ENCODE measurements at regions not wholly inside any gene's neighbourhood (a gene's known extent, or its start where the extent isn't known, plus 50 kb on each side); places are given as distances from the start of the nearest gene placed in this dataset.

DNA sequence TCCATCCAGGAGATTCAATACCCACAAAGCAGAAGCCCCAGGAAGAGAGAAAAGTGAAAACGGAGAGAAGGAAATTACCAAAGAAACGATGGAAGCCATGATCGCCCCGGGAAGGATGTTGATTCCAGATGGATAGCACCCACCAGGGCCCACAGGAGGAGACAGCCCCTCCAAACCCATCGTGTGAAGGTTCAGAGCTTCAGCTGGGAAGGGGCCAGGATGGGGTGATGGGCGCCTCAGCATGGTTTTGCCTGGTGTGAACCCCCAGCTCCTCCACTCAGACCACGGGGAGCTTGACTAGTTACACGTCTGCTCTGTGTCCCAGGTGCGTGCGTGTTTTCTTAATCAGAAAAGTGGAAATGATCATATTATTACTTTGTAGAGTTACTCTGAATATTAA, 264.5 kb downstream of the EIPR1 start:
- peaks cover 0 to 4% of the 10 kb centered on the region in 2 experiments; a peak in 3 of 5 replicates for H3K4me1 ChIP-seq (replicated peaks in 1 of 2; ENCODE audit: control insufficient read depth in 2 of 2, insufficient read depth in 2 of 2, low read length in 2 of 2)
- no peaks in the 10 kb centered on the region for H3K36me3 ChIP-seq (ENCODE audit: control insufficient read depth, insufficient read depth, low read length)
- POLR2A ChIA-PET = no interaction called here
- DNase-seq (ENCODE audit: extremely low read depth in 1 of 4, low spot score in 3 of 4) (no peak), ATAC-seq (no peak), FAIRE-seq (no peak)
- no TSS peak for BruUV-seq (replicated peaks)
- intact Hi-C loops (cut with micrococcal nuclease) = no loop called here
- H3K27ac ChIP-seq (ENCODE audit: extremely low read depth, low read depth, low read length) = no peak overlapping the region
- no peaks in the 10 kb centered on the region for H3K9me1 ChIP-seq (ENCODE audit: control insufficient read depth, insufficient read depth, low read length)
- H2AFZ ChIP-seq (ENCODE audit: low read depth, low read length) = no peak overlapping the region
- CTCF ChIA-PET (ENCODE audit: low intra/inter-chr PET ratio) = no interaction called here
- H3K4me3 ChIP-seq = no peak overlapping the region
- in situ Hi-C loops (cut with MboI) = no loop called here
- no peak overlapping the region for H3K9ac ChIP-seq (ENCODE audit: insufficient read depth in 1 of 2, low read depth in 2 of 2, low read length in 2 of 2)
- H3K27me3 ChIP-seq (ENCODE audit: control insufficient read depth in 2 of 2, insufficient read depth in 2 of 2, low read length in 2 of 2) = peaks cover 22 to 72% of the 10 kb centered on the region in 2 experiments
- WGBS (ENCODE audit: insufficient coverage, low coverage, missing lambda C conversion rate) = 0% methylated on average over 9 of the region's 10 CpGs
- H3K4me2 ChIP-seq (ENCODE audit: insufficient read depth, low read length) = no peak overlapping the region
- peaks cover 7% of the 10 kb centered on the region; the same call in 1 of the 2 replicates for H3K9me3 ChIP-seq (replicated peaks; ENCODE audit: control insufficient read depth, insufficient read depth, low read depth, low read length)
- H3K79me2 ChIP-seq (ENCODE audit: control insufficient read depth, insufficient read depth, low read length) = no peaks in the 10 kb centered on the region
- peaks cover 3% of the 10 kb centered on the region; the same call in 1 of the 2 replicates for H4K20me1 ChIP-seq (replicated peaks; ENCODE audit: control insufficient read depth, insufficient read depth, low read length)
- no peak for TF ChIP-seq PTTG1 (tag; IDR thresholded peaks at IDR 0.05; ENCODE audit: low read depth)
- TF ChIP-seq CAMTA2 (CRISPR knock-in tag; conservative IDR thresholded peaks at IDR 0.05) = no peak
- TF ChIP-seq CHCHD3 (CRISPR knock-in tag; IDR thresholded peaks at IDR 0.05) = no peak
- TF ChIP-seq, protein P1, sequence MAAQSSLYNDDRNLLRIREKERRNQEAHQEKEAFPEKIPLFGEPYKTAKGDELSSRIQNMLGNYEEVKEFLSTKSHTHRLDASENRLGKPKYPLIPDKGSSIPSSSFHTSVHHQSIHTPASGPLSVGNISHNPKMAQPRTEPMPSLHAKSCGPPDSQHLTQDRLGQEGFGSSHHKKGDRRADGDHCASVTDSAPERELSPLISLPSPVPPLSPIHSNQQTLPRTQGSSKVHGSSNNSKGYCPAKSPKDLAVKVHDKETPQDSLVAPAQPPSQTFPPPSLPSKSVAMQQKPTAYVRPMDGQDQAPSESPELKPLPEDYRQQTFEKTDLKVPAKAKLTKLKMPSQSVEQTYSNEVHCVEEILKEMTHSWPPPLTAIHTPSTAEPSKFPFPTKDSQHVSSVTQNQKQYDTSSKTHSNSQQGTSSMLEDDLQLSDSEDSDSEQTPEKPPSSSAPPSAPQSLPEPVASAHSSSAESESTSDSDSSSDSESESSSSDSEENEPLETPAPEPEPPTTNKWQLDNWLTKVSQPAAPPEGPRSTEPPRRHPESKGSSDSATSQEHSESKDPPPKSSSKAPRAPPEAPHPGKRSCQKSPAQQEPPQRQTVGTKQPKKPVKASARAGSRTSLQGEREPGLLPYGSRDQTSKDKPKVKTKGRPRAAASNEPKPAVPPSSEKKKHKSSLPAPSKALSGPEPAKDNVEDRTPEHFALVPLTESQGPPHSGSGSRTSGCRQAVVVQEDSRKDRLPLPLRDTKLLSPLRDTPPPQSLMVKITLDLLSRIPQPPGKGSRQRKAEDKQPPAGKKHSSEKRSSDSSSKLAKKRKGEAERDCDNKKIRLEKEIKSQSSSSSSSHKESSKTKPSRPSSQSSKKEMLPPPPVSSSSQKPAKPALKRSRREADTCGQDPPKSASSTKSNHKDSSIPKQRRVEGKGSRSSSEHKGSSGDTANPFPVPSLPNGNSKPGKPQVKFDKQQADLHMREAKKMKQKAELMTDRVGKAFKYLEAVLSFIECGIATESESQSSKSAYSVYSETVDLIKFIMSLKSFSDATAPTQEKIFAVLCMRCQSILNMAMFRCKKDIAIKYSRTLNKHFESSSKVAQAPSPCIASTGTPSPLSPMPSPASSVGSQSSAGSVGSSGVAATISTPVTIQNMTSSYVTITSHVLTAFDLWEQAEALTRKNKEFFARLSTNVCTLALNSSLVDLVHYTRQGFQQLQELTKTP (IDR thresholded peaks at IDR 0.05; ENCODE audit: low read depth in 1 of 2, partially characterized antibody in 2 of 2) = no peak
- TF ChIP-seq HCFC1 (IDR thresholded peaks at IDR 0.05; ENCODE audit: low read depth, low read length) = no peak
- no peak for TF ChIP-seq ZNF232 (CRISPR knock-in tag; IDR thresholded peaks at IDR 0.05)
- TF ChIP-seq, protein P2, sequence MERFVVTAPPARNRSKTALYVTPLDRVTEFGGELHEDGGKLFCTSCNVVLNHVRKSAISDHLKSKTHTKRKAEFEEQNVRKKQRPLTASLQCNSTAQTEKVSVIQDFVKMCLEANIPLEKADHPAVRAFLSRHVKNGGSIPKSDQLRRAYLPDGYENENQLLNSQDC (CRISPR knock-in tag; IDR thresholded peaks at IDR 0.05) = no peak
- no peak for TF ChIP-seq ERF (CRISPR knock-in tag; IDR thresholded peaks at IDR 0.05)
- no peak for TF ChIP-seq ZNF79 (CRISPR knock-in tag; IDR thresholded peaks at IDR 0.05; ENCODE audit: low read depth)
- no peak for TF ChIP-seq XRCC5 (IDR thresholded peaks at IDR 0.05; ENCODE audit: low read depth, low read length)
- TF ChIP-seq, protein P3, sequence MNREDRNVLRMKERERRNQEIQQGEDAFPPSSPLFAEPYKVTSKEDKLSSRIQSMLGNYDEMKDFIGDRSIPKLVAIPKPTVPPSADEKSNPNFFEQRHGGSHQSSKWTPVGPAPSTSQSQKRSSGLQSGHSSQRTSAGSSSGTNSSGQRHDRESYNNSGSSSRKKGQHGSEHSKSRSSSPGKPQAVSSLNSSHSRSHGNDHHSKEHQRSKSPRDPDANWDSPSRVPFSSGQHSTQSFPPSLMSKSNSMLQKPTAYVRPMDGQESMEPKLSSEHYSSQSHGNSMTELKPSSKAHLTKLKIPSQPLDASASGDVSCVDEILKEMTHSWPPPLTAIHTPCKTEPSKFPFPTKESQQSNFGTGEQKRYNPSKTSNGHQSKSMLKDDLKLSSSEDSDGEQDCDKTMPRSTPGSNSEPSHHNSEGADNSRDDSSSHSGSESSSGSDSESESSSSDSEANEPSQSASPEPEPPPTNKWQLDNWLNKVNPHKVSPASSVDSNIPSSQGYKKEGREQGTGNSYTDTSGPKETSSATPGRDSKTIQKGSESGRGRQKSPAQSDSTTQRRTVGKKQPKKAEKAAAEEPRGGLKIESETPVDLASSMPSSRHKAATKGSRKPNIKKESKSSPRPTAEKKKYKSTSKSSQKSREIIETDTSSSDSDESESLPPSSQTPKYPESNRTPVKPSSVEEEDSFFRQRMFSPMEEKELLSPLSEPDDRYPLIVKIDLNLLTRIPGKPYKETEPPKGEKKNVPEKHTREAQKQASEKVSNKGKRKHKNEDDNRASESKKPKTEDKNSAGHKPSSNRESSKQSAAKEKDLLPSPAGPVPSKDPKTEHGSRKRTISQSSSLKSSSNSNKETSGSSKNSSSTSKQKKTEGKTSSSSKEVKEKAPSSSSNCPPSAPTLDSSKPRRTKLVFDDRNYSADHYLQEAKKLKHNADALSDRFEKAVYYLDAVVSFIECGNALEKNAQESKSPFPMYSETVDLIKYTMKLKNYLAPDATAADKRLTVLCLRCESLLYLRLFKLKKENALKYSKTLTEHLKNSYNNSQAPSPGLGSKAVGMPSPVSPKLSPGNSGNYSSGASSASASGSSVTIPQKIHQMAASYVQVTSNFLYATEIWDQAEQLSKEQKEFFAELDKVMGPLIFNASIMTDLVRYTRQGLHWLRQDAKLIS (CRISPR knock-in tag; IDR thresholded peaks at IDR 0.05) = no peak
- TF ChIP-seq ZNF589 (CRISPR knock-in tag; IDR thresholded peaks at IDR 0.05; ENCODE audit: low read depth) = no peak
- TF ChIP-seq, protein P4, sequence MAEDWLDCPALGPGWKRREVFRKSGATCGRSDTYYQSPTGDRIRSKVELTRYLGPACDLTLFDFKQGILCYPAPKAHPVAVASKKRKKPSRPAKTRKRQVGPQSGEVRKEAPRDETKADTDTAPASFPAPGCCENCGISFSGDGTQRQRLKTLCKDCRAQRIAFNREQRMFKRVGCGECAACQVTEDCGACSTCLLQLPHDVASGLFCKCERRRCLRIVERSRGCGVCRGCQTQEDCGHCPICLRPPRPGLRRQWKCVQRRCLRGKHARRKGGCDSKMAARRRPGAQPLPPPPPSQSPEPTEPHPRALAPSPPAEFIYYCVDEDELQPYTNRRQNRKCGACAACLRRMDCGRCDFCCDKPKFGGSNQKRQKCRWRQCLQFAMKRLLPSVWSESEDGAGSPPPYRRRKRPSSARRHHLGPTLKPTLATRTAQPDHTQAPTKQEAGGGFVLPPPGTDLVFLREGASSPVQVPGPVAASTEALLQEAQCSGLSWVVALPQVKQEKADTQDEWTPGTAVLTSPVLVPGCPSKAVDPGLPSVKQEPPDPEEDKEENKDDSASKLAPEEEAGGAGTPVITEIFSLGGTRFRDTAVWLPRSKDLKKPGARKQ (CRISPR knock-in tag; IDR thresholded peaks at IDR 0.05) = no peak

Data from K562 (cell line).